Panc1 (cell line): ENCODE measurements at regions not wholly inside any gene's neighbourhood (a gene's known extent, or its start where the extent isn't known, plus 50 kb on each side); places are given as distances from the start of the nearest gene placed in this dataset.

Source experiments
- ATAC-seq: fragments of 200-7000 bp; cut with Tn5 transposase; 2 replicates; pipeline ENCODE4 v1.9.1; 2020; ENCODE audit warnings: mild to moderate bottlenecking, moderate library complexity
- BruUV-seq: library from RNA; stranded (reverse); fragments of 400-500 nt; replicated peaks from 2 replicates; lab custom pipeline; 2021; lab: Mats Ljungman, UMichigan
- CTCF ChIA-PET: fragments of 300-600 bp; sonication (Branson Sonifier 250); formaldehyde crosslinking; loops from one replicate; lab custom pipeline; 2022; ENCODE audit warnings: antibody characterized with exemption; lab: Charles Lee
- POLR2A ChIA-PET: fragments of 300-600 bp; sonication (Branson Sonifier 250); formaldehyde crosslinking; loops from one replicate; lab custom pipeline; 2022; ENCODE audit warnings: antibody characterized with exemption; lab: Charles Lee
- DNase-seq: peaks from one replicate; pipeline ENCODE4 v3.0.0-alpha.2; 2010; ENCODE audit warnings: low read depth, low spot score
- H3K27ac ChIP-seq: 2 replicates; pipeline ENCODE4 v1.5.1; 2011; ENCODE audit warnings: mild to moderate bottlenecking, low read length, inconsistent platforms
- H3K27me3 ChIP-seq: fragments of 200-500 bp; sonication (Bioruptor generic); 2 replicates; pipeline ENCODE4 v1.6.0; 2014; ENCODE audit warnings: low read length, inconsistent platforms; ENCODE audit not compliant: control insufficient read depth, insufficient read depth
- H3K36me3 ChIP-seq: fragments of 200-500 bp; sonication (Bioruptor generic); 2 replicates; pipeline ENCODE4 v1.5.1; 2014; ENCODE audit warnings: inconsistent platforms, mild to moderate bottlenecking, low read length, moderate library complexity; ENCODE audit not compliant: control insufficient read depth, insufficient read depth
- H3K4me1 ChIP-seq: 2 replicates; pipeline ENCODE4 v1.5.1; 2011; ENCODE audit warnings: inconsistent platforms, mild to moderate bottlenecking, low read length, moderate library complexity; ENCODE audit not compliant: control insufficient read depth, insufficient read depth
- H3K4me3 ChIP-seq, 2 experiments: 2 replicates each; pipeline ENCODE4 v1.5.1; 2011 to 2012; ENCODE audit warnings: low read depth in 2 of 2, low read length in 2 of 2, mild to moderate bottlenecking in 2 of 2, inconsistent platforms in 1 of 2, moderate library complexity in 1 of 2
- H3K9me3 ChIP-seq: fragments of 200-500 bp; sonication (Bioruptor generic); 2 replicates; pipeline ENCODE4 v1.5.1; 2014; ENCODE audit warnings: low read depth, mild to moderate bottlenecking, inconsistent platforms, low read length, moderate library complexity; ENCODE audit not compliant: control insufficient read depth, insufficient read depth
- POLR2AphosphoS5 ChIP-seq: IDR thresholded peaks from 2 replicates; pipeline ENCODE4 v1.6.1; 2012; ENCODE audit warnings: mild to moderate bottlenecking, low read depth, low read length, moderate library complexity
- SIN3A ChIP-seq: IDR thresholded peaks from 2 replicates; pipeline ENCODE4 v1.6.1; 2012; ENCODE audit warnings: low read depth, mild to moderate bottlenecking, low read length, moderate library complexity, borderline replicate concordance; ENCODE audit not compliant: insufficient read depth
- TCF7L2 ChIP-seq: IDR thresholded peaks from 2 replicates; pipeline ENCODE4 v1.6.1; 2011; ENCODE audit warnings: mild to moderate bottlenecking, low read depth, low read length, inconsistent platforms
- in situ Hi-C: cut with HindIII; loops from 2 replicates; pipeline ENCODE4 v1.10.0; 2016; ENCODE audit warnings: low sequenced_read_pairs, low pct_unique_long_range_greater_than_20kb
- intact Hi-C: fragments of 100-400 bp; cut with micrococcal nuclease; formaldehyde crosslinking; loops from one replicate; pipeline ENCODE4 v1.10.0; 2022; ENCODE audit not compliant: unreplicated experiment
- TF ChIP-seq, protein P1 (sequence below): fragments of 450-650 bp; IDR thresholded peaks from 2 replicates; pipeline ENCODE4 v1.5.1; 2017; ENCODE audit warnings: mild to moderate bottlenecking
- TF ChIP-seq, protein P2 (sequence below), 2 experiments: IDR thresholded peaks; 2 replicates each; pipeline ENCODE4 v1.6.1; 2011 to 2012; ENCODE audit warnings: low read depth in 2 of 2, control low read depth in 1 of 2, low read length in 1 of 2, mild to moderate bottlenecking in 1 of 2, moderate library complexity in 1 of 2; ENCODE audit not compliant: insufficient read depth in 1 of 2

DNA sequence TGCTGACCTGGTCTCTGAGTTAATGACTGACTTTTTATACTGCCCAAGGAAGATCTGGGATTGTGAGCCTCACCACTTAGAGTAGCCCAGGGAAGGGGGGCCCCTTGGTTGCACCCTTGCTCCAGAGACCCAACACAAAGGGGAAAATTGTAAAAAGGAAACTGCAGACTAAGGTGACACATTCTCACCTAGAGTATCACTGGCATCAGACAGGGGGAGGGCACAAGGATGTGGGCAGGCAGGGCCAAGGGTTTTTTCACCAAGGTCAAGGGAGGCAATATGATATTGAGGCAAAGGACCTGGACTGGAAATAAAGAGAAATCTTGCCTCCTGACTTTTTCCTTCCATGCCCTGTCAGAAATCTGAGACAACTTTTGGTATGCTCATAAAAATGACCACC, 386.2 kb upstream of the FGF16 start:
- in situ Hi-C loops, result no loop called here
- TF ChIP-seq TCF7L2 (no peak), POLR2AphosphoS5 (no peak), SIN3A (no peak)
- TF ChIP-seq, protein P1, sequence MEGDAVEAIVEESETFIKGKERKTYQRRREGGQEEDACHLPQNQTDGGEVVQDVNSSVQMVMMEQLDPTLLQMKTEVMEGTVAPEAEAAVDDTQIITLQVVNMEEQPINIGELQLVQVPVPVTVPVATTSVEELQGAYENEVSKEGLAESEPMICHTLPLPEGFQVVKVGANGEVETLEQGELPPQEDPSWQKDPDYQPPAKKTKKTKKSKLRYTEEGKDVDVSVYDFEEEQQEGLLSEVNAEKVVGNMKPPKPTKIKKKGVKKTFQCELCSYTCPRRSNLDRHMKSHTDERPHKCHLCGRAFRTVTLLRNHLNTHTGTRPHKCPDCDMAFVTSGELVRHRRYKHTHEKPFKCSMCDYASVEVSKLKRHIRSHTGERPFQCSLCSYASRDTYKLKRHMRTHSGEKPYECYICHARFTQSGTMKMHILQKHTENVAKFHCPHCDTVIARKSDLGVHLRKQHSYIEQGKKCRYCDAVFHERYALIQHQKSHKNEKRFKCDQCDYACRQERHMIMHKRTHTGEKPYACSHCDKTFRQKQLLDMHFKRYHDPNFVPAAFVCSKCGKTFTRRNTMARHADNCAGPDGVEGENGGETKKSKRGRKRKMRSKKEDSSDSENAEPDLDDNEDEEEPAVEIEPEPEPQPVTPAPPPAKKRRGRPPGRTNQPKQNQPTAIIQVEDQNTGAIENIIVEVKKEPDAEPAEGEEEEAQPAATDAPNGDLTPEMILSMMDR, result no peak
- TF ChIP-seq, protein P2, sequence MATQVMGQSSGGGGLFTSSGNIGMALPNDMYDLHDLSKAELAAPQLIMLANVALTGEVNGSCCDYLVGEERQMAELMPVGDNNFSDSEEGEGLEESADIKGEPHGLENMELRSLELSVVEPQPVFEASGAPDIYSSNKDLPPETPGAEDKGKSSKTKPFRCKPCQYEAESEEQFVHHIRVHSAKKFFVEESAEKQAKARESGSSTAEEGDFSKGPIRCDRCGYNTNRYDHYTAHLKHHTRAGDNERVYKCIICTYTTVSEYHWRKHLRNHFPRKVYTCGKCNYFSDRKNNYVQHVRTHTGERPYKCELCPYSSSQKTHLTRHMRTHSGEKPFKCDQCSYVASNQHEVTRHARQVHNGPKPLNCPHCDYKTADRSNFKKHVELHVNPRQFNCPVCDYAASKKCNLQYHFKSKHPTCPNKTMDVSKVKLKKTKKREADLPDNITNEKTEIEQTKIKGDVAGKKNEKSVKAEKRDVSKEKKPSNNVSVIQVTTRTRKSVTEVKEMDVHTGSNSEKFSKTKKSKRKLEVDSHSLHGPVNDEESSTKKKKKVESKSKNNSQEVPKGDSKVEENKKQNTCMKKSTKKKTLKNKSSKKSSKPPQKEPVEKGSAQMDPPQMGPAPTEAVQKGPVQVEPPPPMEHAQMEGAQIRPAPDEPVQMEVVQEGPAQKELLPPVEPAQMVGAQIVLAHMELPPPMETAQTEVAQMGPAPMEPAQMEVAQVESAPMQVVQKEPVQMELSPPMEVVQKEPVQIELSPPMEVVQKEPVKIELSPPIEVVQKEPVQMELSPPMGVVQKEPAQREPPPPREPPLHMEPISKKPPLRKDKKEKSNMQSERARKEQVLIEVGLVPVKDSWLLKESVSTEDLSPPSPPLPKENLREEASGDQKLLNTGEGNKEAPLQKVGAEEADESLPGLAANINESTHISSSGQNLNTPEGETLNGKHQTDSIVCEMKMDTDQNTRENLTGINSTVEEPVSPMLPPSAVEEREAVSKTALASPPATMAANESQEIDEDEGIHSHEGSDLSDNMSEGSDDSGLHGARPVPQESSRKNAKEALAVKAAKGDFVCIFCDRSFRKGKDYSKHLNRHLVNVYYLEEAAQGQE (IDR thresholded peaks at IDR 0.05; ENCODE audit: insufficient read depth in 1 of 2, low read depth in 2 of 2, low read length in 1 of 2), result no peak
- Histone ChIP-seq H3K9me3 (no peaks in the 10 kb centered on the region), H3K27me3 (no peaks in the 10 kb centered on the region), H3K27ac (no peak overlapping the region), H3K4me1 (no peaks in the 10 kb centered on the region), H3K36me3 (no peaks in the 10 kb centered on the region), H3K4me3 (no peak overlapping the region)
- ATAC-seq, result no peak
- DNase-seq, result no peak
- ChIA-PET POLR2A (no interaction called here), CTCF (no interaction called here)
- BruUV-seq, result no TSS peak
- intact Hi-C loops, result no loop called here

DNA sequence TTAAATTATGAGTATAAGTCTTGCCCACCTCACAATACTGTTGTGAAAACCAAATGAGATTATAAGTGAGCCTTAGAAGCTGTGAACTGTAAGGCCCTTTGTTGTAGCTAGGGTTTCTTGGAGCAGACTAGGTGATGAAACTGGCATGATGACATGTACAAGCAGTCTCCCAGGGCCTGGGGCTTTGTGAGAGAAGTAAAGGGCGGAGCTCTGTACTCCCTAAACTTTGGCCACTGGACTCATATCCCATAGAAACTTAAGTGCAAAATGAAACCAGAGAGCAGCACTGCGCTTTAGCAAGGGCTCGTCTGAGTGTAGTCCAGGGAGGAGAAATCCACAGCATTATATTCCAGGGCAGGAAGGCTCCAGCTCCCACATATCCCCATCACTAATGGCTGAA, 385.6 kb upstream of the FGF16 start:
- ChIA-PET CTCF (interaction anchor here (0.7 kb wide), 1 partner anchor 10 kb away, joined by 3 read pairs; no protein-coding TSS in a partner anchor), POLR2A (no interaction called here)
- TF ChIP-seq, protein P1, result no peak
- TF ChIP-seq POLR2AphosphoS5 (no peak), TCF7L2 (no peak), SIN3A (no peak)
- TF ChIP-seq, protein P2 (IDR thresholded peaks at IDR 0.05; ENCODE audit: insufficient read depth in 1 of 2, low read depth in 2 of 2, low read length in 1 of 2), result no peak
- in situ Hi-C loops, result no loop called here
- H3K27me3 ChIP-seq, result no peaks in the 10 kb centered on the region
- ATAC-seq (no peak), DNase-seq (no peak)
- no TSS peak for BruUV-seq
- H3K27ac ChIP-seq, result no peak overlapping the region
- intact Hi-C loops, result no loop called here
- no peaks in the 10 kb centered on the region for H3K9me3 ChIP-seq
- no peaks in the 10 kb centered on the region for H3K36me3 ChIP-seq
- no peak overlapping the region for H3K4me3 ChIP-seq
- no peaks in the 10 kb centered on the region for H3K4me1 ChIP-seq
